SK-N-SH (cell line): ENCODE measurements at regions not wholly inside any gene's neighbourhood (a gene's known extent, or its start where the extent isn't known, plus 50 kb on each side); places are given as distances from the start of the nearest gene placed in this dataset.

Experiments
- CTCF ChIA-PET: fragments of 300-600, 350-600 bp; formaldehyde crosslinking; extraction: SDS; loops from one replicate; lab custom pipeline; 2021; lab: Yijun Ruan, JAX
- POLR2A ChIA-PET: fragments of 350-600 bp; sonication (Branson Sonifier 250); formaldehyde crosslinking; extraction: SDS; loops from one replicate; lab custom pipeline; 2020; ENCODE audit warnings: antibody characterized with exemption, inconsistent platforms; lab: Yijun Ruan, JAX
- DNase-seq: peaks from one replicate; pipeline ENCODE4 v3.0.0; 2012
- H2AFZ ChIP-seq: fragments of 200-600 bp; sonication (generic); 2 replicates; pipeline ENCODE4 v1.8.1; 2016; ENCODE audit warnings: antibody characterized with exemption, mild to moderate bottlenecking, low read depth
- H3F3A ChIP-seq: fragments of 200-600 bp; sonication (generic); replicated peaks from 2 replicates; pipeline ENCODE3; 2016; ENCODE audit warnings: antibody characterized with exemption, mild to moderate bottlenecking; ENCODE audit not compliant: insufficient read depth
- H3K27ac ChIP-seq, 2 experiments: fragments of 200-500 bp in 1 of 2; fragments of 200-600 bp in 1 of 2; sonication (Bioruptor generic) in 1 of 2; sonication (generic), shearing (Covaris generic) in 1 of 2; 2 replicates each; pipeline versions ENCODE4 v1.5.1 to v1.6.1; 2014 to 2016; ENCODE audit warnings: low read depth in 2 of 2, inconsistent platforms in 1 of 2, low read length in 1 of 2, mild to moderate bottlenecking in 1 of 2, mixed read lengths in 1 of 2
- H3K27me3 ChIP-seq: fragments of 200-600 bp; sonication (generic), shearing (Covaris generic); 2 replicates; pipeline ENCODE4 v1.6.1; 2016; ENCODE audit warnings: mixed run types; ENCODE audit not compliant: insufficient read depth
- H3K36me3 ChIP-seq, 2 experiments: fragments of 200-500 bp in 1 of 2; fragments of 200-600 bp in 1 of 2; sonication (Bioruptor generic) in 1 of 2; sonication (generic) in 1 of 2; replicated peaks in 1 of 2; 2 replicates each; pipeline versions ENCODE3 to v1.5.1; 2014 to 2016; ENCODE audit warnings: low read length in 1 of 2, mild to moderate bottlenecking in 1 of 2; ENCODE audit not compliant: insufficient read depth in 2 of 2, control insufficient read depth in 1 of 2
- H3K4me1 ChIP-seq, 2 experiments: fragments of 200-500 bp in 1 of 2; fragments of 200-600 bp in 1 of 2; sonication (Bioruptor generic) in 1 of 2; sonication (generic), shearing (Covaris generic) in 1 of 2; 2 replicates each; pipeline versions ENCODE4 v1.5.1 to v1.6.1; 2014 to 2016; ENCODE audit warnings: low read depth in 1 of 2, low read length in 1 of 2, mixed run types in 1 of 2; ENCODE audit not compliant: insufficient read depth in 2 of 2, control insufficient read depth in 1 of 2
- H3K4me2 ChIP-seq: fragments of 200-600 bp; sonication (generic), shearing (Covaris generic); 2 replicates; pipeline ENCODE4 v1.6.1; 2017; ENCODE audit warnings: mixed run types
- H3K4me3 ChIP-seq, 2 experiments: fragments of 200-500 bp in 1 of 2; fragments of 200-600 bp in 1 of 2; sonication (Bioruptor generic) in 1 of 2; sonication (generic), shearing (Covaris generic) in 1 of 2; 2 replicates each; pipeline versions ENCODE4 v1.5.1 to v1.8.1; 2014 to 2016; ENCODE audit warnings: low read depth in 2 of 2, inconsistent platforms in 1 of 2, low read length in 1 of 2, mild to moderate bottlenecking in 1 of 2, mixed read lengths in 1 of 2, moderate library complexity in 1 of 2
- H3K79me2 ChIP-seq: fragments of 200-600 bp; sonication (generic); 2 replicates; pipeline ENCODE4 v1.8.1; 2017; ENCODE audit warnings: mild to moderate bottlenecking; ENCODE audit not compliant: insufficient read depth
- H3K9ac ChIP-seq: fragments of 200-600 bp; sonication (generic); 2 replicates; pipeline ENCODE4 v1.6.1; 2017; ENCODE audit warnings: mixed run types
- H3K9me2 ChIP-seq: fragments of 200-600 bp; sonication (generic); 2 replicates; pipeline ENCODE4 v1.6.1; 2017; ENCODE audit warnings: mixed run types
- H3K9me3 ChIP-seq: fragments of 200-600 bp; sonication (generic); 2 replicates; pipeline ENCODE4 v1.6.1; 2017; ENCODE audit warnings: mixed run types, mild to moderate bottlenecking, moderate library complexity
- H4K20me1 ChIP-seq: fragments of 200-600 bp; sonication (generic); 2 replicates; pipeline ENCODE4 v1.6.1; 2017; ENCODE audit warnings: mild to moderate bottlenecking, mixed run types; ENCODE audit not compliant: insufficient read depth
- CHD2 ChIP-seq: fragments of 150-350 bp; IDR thresholded peaks from 2 replicates; pipeline ENCODE4 v1.6.1; 2018; ENCODE audit warnings: low read length; ENCODE audit not compliant: partially characterized antibody
- ELF1 ChIP-seq: IDR thresholded peaks from 2 replicates; pipeline ENCODE4 v1.4.0; 2012
- EZH2phosphoT487 ChIP-seq: fragments of 200-600 bp; sonication (generic); IDR thresholded peaks from 2 replicates; pipeline ENCODE4 v1.6.1; 2017; ENCODE audit warnings: low read depth, mixed run types, mild to moderate bottlenecking, antibody characterized with exemption, moderate library complexity, borderline replicate concordance
- MEF2A ChIP-seq: IDR thresholded peaks from 2 replicates; pipeline ENCODE4 v1.4.0; 2012; ENCODE audit warnings: low read depth, borderline replicate concordance
- MXI1 ChIP-seq: IDR thresholded peaks from 2 replicates; pipeline ENCODE4 v1.6.1; 2012; ENCODE audit warnings: mild to moderate bottlenecking, low read depth, low read length, improper control_type of control experiment
- NFIC ChIP-seq: IDR thresholded peaks from 2 replicates; pipeline ENCODE4 v1.4.0; 2012; ENCODE audit warnings: borderline replicate concordance
- NRF1 ChIP-seq: IDR thresholded peaks from 2 replicates; pipeline ENCODE4 v1.6.1; 2012; ENCODE audit warnings: low read depth, mild to moderate bottlenecking, low read length
- POLR2AphosphoS5 ChIP-seq: IDR thresholded peaks from 2 replicates; pipeline ENCODE4 v1.6.1; 2012; ENCODE audit warnings: low read depth, low read length
- RCOR1 ChIP-seq: fragments of 150-350 bp; IDR thresholded peaks from 2 replicates; pipeline ENCODE4 v1.6.1; 2017; ENCODE audit warnings: antibody characterized with exemption, low read length
- RFX5 ChIP-seq: IDR thresholded peaks from 2 replicates; pipeline ENCODE4 v1.6.1; 2012; ENCODE audit warnings: mild to moderate bottlenecking, improper control_type of control experiment, low read length
- YY1 ChIP-seq: IDR thresholded peaks from 2 replicates; pipeline ENCODE4 v1.4.0; 2012; ENCODE audit warnings: low read depth, mild to moderate bottlenecking
- WGBS: methylation state at CpG from one replicate; pipeline ENCODE4 v1.1.6; 2017; ENCODE audit warnings: low lambda C conversion rate; 5-methylcytosine and 5-hydroxymethylcytosine counted together
- TF ChIP-seq, protein P1 (sequence below): IDR thresholded peaks from 2 replicates; pipeline ENCODE4 v1.6.1; 2012; ENCODE audit warnings: mild to moderate bottlenecking, low read depth, low read length, moderate library complexity
- TF ChIP-seq, protein P2 (sequence below): IDR thresholded peaks from 2 replicates; pipeline ENCODE4 v1.4.0; 2012; ENCODE audit warnings: low read depth, borderline replicate concordance
- TF ChIP-seq, protein P3 (sequence below): IDR thresholded peaks from 2 replicates; pipeline ENCODE4 v1.4.0; 2012; ENCODE audit warnings: low read depth
- TF ChIP-seq, protein P4 (sequence below): IDR thresholded peaks from 2 replicates; pipeline ENCODE4; 2012
- TF ChIP-seq, protein P5 (sequence below): fragments of 200-600 bp; sonication (generic); IDR thresholded peaks from 2 replicates; pipeline ENCODE4 v1.6.1; 2017; ENCODE audit warnings: antibody characterized with exemption, mild to moderate bottlenecking, moderate library complexity
- TF ChIP-seq, protein P6 (sequence below): IDR thresholded peaks from 2 replicates; pipeline ENCODE4 v1.4.0; 2012; ENCODE audit warnings: low read depth, borderline replicate concordance
- TF ChIP-seq, protein P7 (sequence below): fragments of 150-350 bp; IDR thresholded peaks from 2 replicates; pipeline ENCODE4 v1.6.1; 2017; ENCODE audit warnings: antibody characterized with exemption, low read length, low read depth, borderline replicate concordance

DNA sequence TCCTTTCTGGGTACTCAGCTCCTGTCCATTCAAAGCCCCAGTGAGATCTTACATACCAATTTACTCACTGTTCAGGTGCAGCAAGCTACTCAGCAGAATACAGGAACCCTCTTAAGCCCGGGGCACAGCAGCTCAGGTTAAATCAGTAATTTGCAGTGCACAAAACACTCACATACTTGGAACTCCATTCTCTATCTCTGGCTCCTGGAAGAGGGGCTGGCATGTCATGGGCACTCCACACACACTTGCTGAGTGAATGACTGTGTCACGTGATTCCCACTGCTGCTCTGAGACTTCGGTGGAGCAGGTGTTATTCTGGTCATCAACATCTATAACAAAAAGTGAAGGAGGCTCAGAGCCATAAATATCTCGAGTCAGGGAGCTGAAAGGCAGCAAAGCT, 157.3 kb upstream of the BDNF start:
- Histone ChIP-seq H3K27ac (no peak overlapping the region), H3K27me3 (no peaks in the 10 kb centered on the region), H3K9me2 (no peaks in the 10 kb centered on the region), H2AFZ (no peak overlapping the region), H3K36me3 (no peaks in the 10 kb centered on the region), H4K20me1 (no peaks in the 10 kb centered on the region), H3K4me2 (no peak overlapping the region), H3K4me1 (no peaks in the 10 kb centered on the region; a peak in 1 of 4 replicates), H3F3A (peaks cover 5% of the 10 kb centered on the region), H3K9ac (no peak overlapping the region), H3K79me2 (no peaks in the 10 kb centered on the region), H3K9me3 (no peaks in the 10 kb centered on the region), H3K4me3 (no peak overlapping the region)
- POLR2A ChIA-PET = no interaction called here
- WGBS = 18% methylated on average over 4 of the region's 4 CpGs
- CTCF ChIA-PET = interaction anchor here (0.6 to 1.6 kb wide), 2 partner anchors 13 to 672 kb away, joined by 3 to 4 read pairs; no protein-coding TSS in a partner anchor
- TF ChIP-seq MXI1 (no peak), NFIC (no peak), POLR2AphosphoS5 (no peak), MEF2A (no peak), RFX5 (no peak)
- TF ChIP-seq, protein P1, sequence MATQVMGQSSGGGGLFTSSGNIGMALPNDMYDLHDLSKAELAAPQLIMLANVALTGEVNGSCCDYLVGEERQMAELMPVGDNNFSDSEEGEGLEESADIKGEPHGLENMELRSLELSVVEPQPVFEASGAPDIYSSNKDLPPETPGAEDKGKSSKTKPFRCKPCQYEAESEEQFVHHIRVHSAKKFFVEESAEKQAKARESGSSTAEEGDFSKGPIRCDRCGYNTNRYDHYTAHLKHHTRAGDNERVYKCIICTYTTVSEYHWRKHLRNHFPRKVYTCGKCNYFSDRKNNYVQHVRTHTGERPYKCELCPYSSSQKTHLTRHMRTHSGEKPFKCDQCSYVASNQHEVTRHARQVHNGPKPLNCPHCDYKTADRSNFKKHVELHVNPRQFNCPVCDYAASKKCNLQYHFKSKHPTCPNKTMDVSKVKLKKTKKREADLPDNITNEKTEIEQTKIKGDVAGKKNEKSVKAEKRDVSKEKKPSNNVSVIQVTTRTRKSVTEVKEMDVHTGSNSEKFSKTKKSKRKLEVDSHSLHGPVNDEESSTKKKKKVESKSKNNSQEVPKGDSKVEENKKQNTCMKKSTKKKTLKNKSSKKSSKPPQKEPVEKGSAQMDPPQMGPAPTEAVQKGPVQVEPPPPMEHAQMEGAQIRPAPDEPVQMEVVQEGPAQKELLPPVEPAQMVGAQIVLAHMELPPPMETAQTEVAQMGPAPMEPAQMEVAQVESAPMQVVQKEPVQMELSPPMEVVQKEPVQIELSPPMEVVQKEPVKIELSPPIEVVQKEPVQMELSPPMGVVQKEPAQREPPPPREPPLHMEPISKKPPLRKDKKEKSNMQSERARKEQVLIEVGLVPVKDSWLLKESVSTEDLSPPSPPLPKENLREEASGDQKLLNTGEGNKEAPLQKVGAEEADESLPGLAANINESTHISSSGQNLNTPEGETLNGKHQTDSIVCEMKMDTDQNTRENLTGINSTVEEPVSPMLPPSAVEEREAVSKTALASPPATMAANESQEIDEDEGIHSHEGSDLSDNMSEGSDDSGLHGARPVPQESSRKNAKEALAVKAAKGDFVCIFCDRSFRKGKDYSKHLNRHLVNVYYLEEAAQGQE = no peak
- TF ChIP-seq, protein P2, sequence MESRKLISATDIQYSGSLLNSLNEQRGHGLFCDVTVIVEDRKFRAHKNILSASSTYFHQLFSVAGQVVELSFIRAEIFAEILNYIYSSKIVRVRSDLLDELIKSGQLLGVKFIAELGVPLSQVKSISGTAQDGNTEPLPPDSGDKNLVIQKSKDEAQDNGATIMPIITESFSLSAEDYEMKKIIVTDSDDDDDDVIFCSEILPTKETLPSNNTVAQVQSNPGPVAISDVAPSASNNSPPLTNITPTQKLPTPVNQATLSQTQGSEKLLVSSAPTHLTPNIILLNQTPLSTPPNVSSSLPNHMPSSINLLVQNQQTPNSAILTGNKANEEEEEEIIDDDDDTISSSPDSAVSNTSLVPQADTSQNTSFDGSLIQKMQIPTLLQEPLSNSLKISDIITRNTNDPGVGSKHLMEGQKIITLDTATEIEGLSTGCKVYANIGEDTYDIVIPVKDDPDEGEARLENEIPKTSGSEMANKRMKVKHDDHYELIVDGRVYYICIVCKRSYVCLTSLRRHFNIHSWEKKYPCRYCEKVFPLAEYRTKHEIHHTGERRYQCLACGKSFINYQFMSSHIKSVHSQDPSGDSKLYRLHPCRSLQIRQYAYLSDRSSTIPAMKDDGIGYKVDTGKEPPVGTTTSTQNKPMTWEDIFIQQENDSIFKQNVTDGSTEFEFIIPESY = no peak
- DNase-seq = no peak

DNA sequence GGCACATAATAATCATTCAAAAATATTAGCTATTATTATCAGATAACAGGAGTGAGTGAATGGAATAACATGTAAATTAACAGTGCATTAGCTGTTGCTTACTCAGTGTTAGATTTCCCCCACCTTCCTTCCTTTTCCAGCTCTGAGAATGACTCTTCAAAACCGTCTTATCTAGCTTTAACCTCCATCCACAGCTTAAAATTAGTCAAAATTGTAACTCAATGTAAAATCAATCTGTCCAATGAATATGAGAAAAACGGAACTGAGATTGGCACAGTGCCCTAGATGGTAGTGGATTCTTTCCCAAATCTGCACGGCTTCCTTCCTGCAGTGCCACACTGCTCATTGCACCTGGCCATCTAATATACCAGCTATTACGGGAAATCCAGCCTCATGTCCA, 156.8 kb upstream of the BDNF start:
- Histone ChIP-seq H4K20me1 (no peaks in the 10 kb centered on the region), H3K36me3 (no peaks in the 10 kb centered on the region), H3K27me3 (no peaks in the 10 kb centered on the region), H2AFZ (no peak overlapping the region), H3K27ac (no peak overlapping the region), H3K9me2 (no peaks in the 10 kb centered on the region), H3K9me3 (no peaks in the 10 kb centered on the region), H3K79me2 (no peaks in the 10 kb centered on the region), H3K9ac (no peak overlapping the region), H3K4me1 (no peaks in the 10 kb centered on the region; a peak in 1 of 4 replicates), H3F3A (no peaks in the 10 kb centered on the region), H3K4me3 (no peak overlapping the region), H3K4me2 (no peak overlapping the region)
- WGBS = 49% methylated on average over 4 of the region's 4 CpGs
- DNase-seq = no peak
- POLR2A ChIA-PET = no interaction called here
- no peak for TF ChIP-seq EZH2phosphoT487
- no peak for TF ChIP-seq CHD2
- no peak for TF ChIP-seq NRF1
- TF ChIP-seq, protein P3, sequence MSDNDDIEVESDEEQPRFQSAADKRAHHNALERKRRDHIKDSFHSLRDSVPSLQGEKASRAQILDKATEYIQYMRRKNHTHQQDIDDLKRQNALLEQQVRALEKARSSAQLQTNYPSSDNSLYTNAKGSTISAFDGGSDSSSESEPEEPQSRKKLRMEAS = no peak
- TF ChIP-seq, protein P4, sequence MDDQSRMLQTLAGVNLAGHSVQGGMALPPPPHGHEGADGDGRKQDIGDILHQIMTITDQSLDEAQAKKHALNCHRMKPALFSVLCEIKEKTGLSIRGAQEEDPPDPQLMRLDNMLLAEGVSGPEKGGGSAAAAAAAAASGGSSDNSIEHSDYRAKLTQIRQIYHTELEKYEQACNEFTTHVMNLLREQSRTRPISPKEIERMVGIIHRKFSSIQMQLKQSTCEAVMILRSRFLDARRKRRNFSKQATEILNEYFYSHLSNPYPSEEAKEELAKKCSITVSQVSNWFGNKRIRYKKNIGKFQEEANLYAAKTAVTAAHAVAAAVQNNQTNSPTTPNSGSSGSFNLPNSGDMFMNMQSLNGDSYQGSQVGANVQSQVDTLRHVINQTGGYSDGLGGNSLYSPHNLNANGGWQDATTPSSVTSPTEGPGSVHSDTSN = no peak
- TF ChIP-seq, protein P5, sequence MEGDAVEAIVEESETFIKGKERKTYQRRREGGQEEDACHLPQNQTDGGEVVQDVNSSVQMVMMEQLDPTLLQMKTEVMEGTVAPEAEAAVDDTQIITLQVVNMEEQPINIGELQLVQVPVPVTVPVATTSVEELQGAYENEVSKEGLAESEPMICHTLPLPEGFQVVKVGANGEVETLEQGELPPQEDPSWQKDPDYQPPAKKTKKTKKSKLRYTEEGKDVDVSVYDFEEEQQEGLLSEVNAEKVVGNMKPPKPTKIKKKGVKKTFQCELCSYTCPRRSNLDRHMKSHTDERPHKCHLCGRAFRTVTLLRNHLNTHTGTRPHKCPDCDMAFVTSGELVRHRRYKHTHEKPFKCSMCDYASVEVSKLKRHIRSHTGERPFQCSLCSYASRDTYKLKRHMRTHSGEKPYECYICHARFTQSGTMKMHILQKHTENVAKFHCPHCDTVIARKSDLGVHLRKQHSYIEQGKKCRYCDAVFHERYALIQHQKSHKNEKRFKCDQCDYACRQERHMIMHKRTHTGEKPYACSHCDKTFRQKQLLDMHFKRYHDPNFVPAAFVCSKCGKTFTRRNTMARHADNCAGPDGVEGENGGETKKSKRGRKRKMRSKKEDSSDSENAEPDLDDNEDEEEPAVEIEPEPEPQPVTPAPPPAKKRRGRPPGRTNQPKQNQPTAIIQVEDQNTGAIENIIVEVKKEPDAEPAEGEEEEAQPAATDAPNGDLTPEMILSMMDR = no peak
- no peak for TF ChIP-seq MXI1
- no peak for TF ChIP-seq ELF1
- TF ChIP-seq, protein P6, sequence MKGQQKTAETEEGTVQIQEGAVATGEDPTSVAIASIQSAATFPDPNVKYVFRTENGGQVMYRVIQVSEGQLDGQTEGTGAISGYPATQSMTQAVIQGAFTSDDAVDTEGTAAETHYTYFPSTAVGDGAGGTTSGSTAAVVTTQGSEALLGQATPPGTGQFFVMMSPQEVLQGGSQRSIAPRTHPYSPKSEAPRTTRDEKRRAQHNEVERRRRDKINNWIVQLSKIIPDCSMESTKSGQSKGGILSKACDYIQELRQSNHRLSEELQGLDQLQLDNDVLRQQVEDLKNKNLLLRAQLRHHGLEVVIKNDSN = no peak
- no peak for TF ChIP-seq YY1
- no peak for TF ChIP-seq RCOR1
- TF ChIP-seq RFX5 = no peak
- TF ChIP-seq, protein P7, sequence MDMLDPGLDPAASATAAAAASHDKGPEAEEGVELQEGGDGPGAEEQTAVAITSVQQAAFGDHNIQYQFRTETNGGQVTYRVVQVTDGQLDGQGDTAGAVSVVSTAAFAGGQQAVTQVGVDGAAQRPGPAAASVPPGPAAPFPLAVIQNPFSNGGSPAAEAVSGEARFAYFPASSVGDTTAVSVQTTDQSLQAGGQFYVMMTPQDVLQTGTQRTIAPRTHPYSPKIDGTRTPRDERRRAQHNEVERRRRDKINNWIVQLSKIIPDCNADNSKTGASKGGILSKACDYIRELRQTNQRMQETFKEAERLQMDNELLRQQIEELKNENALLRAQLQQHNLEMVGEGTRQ = no peak
- CTCF ChIA-PET = interaction anchor here (0.6 to 1.6 kb wide), 2 partner anchors 13 to 673 kb away, joined by 3 to 4 read pairs; no protein-coding TSS in a partner anchor
